ENCODE measurements at regions not wholly inside any gene's neighbourhood (a gene's known extent, or its start where the extent isn't known, plus 50 kb on each side); places are given as distances from the start of the nearest gene placed in this dataset.

DNA sequence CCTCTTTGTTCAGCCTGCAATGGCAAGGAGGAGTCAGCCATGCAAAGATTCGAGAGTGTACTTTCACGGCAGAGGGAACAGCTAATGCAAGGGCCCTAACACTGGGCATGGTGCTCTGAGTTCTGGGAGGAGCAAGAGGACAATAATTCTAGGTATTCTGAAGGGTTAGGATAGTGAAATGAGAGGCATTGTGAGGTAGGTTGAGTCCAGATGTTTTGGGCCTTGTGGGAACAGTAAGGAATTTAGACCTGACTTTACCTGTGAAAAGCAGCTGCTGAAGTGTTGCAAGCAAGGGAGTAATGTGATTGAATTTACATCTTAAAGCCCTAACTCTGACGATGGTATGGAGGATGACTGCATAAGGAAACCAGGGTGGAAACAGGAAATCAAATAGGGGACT, 211.6 kb downstream of the CNTN3 start:
- Histone ChIP-seq H3K23ac (ENCODE audit: insufficient read length, low read depth, low read length) (no peak overlapping the region), H3K14ac (ENCODE audit: insufficient read depth, low read length) (no peak overlapping the region), H4K20me1 (ENCODE audit: control insufficient read depth, insufficient read depth, insufficient read length) (no peaks in the 10 kb centered on the region), H4K8ac (replicated peaks; ENCODE audit: insufficient read length, low read depth, low read length) (no peak overlapping the region), H3K9me3 (ENCODE audit: control insufficient read depth, low read depth, low read length) (no peaks in the 10 kb centered on the region), H3K79me1 (ENCODE audit: insufficient read depth, low read depth, low read length, poor library complexity, severe bottlenecking) (no peaks in the 10 kb centered on the region), H4K5ac (ENCODE audit: insufficient read length, low read depth, low read length) (no peak overlapping the region), H2BK120ac (ENCODE audit: low read depth, low read length, poor library complexity, severe bottlenecking) (no peak overlapping the region), H3K4me1 (ENCODE audit: insufficient read depth, low read length) (peaks cover 3% of the 10 kb centered on the region; the same call in 1 of the 2 replicates), H2BK15ac (ENCODE audit: low read depth, low read length) (no peak overlapping the region), H3K4ac (ENCODE audit: low read depth, low read length) (no peak overlapping the region), H2BK5ac (ENCODE audit: insufficient read length, low read length) (no peak overlapping the region), H3K23me2 (ENCODE audit: insufficient read length, low read depth, low read length, poor library complexity, severe bottlenecking) (no peaks in the 10 kb centered on the region), H2BK12ac (ENCODE audit: insufficient read length, low read depth, low read length) (no peak overlapping the region), H3K27ac (ENCODE audit: insufficient read length, low read depth, low read length) (no peak overlapping the region), H3K9ac (ENCODE audit: extremely low read depth, insufficient read length, low read length) (no peak overlapping the region), H3K4me2 (ENCODE audit: insufficient read depth, insufficient read length, low read length) (no peak overlapping the region), H4K91ac (ENCODE audit: insufficient read length, low read depth, low read length) (no peak overlapping the region), H3T11ph (ENCODE audit: low read length) (no peak overlapping the region), H3K56ac (ENCODE audit: insufficient read length, low read depth, low read length) (no peak overlapping the region), H2AK5ac (ENCODE audit: insufficient read length, low read length) (no peak overlapping the region), H3K79me2 (ENCODE audit: insufficient read depth, low read length) (no peaks in the 10 kb centered on the region), H3K18ac (ENCODE audit: insufficient read length, low read depth, low read length) (no peak overlapping the region), H2BK20ac (ENCODE audit: low read depth, low read length, poor library complexity, severe bottlenecking) (no peak overlapping the region), H3K27me3 (ENCODE audit: insufficient read depth, low read length) (no peaks in the 10 kb centered on the region), H2AFZ (ENCODE audit: low read length) (no peak overlapping the region)
- no peaks in the 10 kb centered on the region for H3K27me3 Mint-ChIP-seq (ENCODE audit: low read depth)
- H3K27ac Mint-ChIP-seq = peak overlapping the region; percentile 2 to 71 (median 64); a peak in 3 of 7 replicates
- H3K9me3 Mint-ChIP-seq = peaks cover 0 to under 1% of the 10 kb centered on the region in 2 experiments; a peak in 3 of 5 replicates
- peaks cover 11 to 17% of the 10 kb centered on the region in 2 experiments for H3K4me1 Mint-ChIP-seq
- no CpG with 5 or more reads among the region's 3 CpGs for WGBS (ENCODE audit: extremely low coverage, insufficient read length, low lambda C conversion rate)
- peak; percentile 51 for DNase-seq
- H3K36me3 Mint-ChIP-seq (ENCODE audit: insufficient read depth in 1 of 3, low read depth in 3 of 3) = peaks cover 0 to under 1% (median 0%) of the 10 kb centered on the region in 3 experiments; a peak in 2 of 7 replicates
- H3K4me3 Mint-ChIP-seq = no peak overlapping the region
- TF ChIP-seq, protein P1, sequence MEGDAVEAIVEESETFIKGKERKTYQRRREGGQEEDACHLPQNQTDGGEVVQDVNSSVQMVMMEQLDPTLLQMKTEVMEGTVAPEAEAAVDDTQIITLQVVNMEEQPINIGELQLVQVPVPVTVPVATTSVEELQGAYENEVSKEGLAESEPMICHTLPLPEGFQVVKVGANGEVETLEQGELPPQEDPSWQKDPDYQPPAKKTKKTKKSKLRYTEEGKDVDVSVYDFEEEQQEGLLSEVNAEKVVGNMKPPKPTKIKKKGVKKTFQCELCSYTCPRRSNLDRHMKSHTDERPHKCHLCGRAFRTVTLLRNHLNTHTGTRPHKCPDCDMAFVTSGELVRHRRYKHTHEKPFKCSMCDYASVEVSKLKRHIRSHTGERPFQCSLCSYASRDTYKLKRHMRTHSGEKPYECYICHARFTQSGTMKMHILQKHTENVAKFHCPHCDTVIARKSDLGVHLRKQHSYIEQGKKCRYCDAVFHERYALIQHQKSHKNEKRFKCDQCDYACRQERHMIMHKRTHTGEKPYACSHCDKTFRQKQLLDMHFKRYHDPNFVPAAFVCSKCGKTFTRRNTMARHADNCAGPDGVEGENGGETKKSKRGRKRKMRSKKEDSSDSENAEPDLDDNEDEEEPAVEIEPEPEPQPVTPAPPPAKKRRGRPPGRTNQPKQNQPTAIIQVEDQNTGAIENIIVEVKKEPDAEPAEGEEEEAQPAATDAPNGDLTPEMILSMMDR (conservative IDR thresholded peaks at IDR 0.05) = no peak

Data from H9 (cell line).